Activated gamma-delta T cell (primary cell): ENCODE measurements at regions not wholly inside any gene's neighbourhood (a gene's known extent, or its start where the extent isn't known, plus 50 kb on each side); places are given as distances from the start of the nearest gene placed in this dataset.
"Not testable (repeated sequence)": the region's sequence is repeated elsewhere in the genome, so short reads cannot be mapped to it uniquely, and the experiment has no call there.

Experiments
- DNase-seq: peaks from one replicate; lab custom pipeline; 2025; lab: John Stamatoyannopoulos, UW

DNA sequence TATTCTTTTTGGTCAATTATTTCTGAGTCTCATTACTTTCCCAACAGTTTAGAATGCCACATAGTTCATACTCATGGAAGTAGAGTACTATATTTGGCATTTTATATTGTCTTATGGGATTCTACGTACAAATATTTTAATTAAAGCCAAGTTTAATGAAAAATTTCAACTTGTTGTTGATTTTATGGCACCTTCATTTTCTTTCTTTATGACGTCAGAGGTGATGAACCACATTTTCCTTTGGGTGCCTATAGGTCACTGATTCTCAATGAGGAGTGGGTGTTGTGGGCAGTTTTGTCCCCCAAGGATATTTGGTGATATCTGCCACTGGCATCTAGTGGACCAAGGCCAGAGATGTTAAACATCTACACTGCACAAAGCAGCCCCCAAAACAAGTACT lies 1071.3 kb downstream of the NXPH1 start:
- DNase-seq, result no peak

DNA sequence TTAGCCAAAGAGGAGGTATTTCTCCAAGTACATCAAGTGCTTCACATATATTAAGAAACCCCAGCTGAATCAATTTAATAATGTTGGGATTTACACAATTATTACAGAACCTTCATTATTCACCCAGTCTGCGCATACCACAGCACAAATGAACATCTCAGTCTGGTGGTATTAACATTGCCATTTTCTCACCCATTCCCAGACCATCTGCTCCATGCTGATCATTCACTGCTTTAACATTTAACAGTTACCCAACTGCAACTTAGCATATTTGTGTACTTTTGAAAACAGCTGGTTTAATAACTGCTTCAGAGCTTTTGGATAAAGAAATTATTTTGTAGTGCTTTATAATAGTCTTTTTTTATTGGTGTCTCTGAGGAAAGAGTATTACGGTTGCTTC lies 1072.1 kb downstream of the NXPH1 start:
- DNase-seq, result no peak

DNA sequence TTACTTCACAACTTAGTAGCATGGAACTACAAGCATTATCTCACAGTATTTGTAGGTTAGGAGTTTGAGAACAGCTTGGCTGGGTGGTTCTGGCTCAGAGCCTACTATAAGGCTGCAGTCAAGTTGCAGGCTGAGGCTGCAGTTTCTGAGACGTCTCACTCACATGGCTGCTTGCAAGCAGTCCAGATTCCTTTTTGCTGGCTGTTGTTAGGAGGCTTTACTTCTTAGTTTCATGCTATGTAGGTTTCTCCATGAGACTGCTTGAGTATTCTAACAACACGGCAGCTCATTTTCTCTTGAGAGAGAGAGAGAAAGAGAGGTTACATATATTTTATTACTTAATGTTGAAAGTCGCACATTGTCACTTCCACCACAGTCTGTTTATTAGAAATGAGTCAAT lies 1073.9 kb downstream of the NXPH1 start:
- no peak for DNase-seq

DNA sequence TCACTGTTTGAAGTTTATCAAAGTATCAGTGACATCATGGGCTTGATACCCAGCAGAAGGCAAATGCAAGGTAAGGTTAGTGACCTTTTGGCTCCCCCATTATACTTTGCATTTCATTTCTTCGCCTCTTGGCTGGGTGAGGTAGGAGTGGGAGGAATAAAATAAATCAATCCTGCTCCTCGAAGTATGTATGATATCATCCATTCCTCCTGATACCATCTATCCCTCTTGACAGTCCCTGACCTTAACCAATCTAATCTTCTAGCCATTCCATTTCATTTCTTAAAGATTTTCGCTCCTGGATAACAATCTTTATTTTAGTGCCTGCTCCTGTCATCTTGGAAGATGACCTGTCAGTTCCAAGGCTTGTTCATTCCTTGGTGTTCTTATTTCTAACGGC lies 1083.3 kb downstream of the NXPH1 start:
- DNase-seq, result no peak

DNA sequence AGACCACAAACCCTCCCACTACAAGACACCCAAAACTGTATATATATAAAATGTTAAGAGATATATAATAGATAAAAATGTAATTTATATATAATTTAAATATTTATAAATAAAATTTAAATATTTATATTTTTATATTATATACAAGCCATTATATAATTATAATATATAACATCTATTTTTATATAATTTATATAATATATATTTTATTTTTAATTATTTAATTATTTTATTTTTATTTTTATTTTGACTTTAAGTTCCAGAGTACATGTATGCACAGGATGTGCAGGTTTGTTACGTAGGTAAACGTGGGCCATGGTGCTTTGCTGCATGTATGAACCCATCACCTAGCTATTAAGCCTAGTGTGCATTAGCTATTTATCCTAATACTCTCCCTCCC lies 1090.2 kb downstream of the NXPH1 start:
- no peak for DNase-seq

DNA sequence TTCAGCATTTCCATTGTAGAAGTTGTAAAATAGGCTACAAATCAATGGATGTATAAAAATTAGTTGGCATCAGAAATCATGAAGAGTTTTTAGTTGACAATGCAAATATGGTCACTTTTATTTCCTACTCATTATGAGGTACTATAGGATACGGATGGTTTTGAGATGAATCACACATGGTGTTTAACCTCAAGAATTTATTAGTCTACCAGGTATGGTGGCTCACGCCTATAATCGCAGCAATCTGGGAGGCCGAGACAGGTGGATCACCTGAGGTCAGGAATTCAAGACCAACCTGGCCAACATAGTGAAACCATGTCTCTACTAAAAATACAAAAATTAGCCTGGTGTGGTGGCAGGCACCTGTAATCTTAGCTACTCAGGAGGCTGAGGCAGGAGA lies 1119.0 kb downstream of the NXPH1 start:
- DNase-seq, result not testable (repeated sequence)

DNA sequence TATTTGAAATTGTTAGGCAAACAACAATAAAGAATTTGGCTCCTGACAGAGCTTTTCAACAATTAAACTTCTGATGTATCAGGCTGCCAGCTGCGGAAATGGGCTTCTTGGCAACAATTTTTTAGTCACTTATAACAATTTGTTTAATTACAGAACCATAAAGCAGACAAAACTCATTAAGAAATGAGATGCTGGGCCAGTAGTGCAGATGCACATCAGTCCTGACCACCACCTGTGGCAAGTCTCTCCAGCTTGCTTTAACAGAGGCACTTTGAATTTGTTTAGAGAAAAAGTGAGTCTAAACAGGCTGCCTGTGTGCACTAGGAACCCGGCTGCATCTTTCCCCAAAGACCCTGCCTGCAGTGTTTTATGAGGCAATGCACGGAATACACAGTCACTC lies 1124.4 kb downstream of the NXPH1 start:
- DNase-seq, result no peak

DNA sequence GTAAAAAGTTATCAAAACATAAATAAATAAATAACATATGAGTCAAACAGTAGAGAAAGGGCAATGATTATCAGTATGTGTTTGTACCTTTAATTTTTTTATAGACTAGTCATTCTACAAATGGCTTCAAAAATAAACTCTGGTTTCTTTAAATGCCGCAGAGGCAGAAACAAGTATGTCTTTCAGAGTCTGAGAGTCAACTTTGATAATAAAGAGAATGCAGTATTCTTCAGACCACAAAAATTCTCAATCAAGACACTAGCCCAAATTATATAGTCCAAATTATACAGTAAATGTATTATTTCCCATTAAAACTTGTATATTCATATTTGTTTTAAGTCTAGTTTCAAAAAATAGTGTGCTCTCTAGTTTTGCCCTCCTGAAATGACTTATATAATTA lies 1142.3 kb downstream of the NXPH1 start:
- no peak for DNase-seq

DNA sequence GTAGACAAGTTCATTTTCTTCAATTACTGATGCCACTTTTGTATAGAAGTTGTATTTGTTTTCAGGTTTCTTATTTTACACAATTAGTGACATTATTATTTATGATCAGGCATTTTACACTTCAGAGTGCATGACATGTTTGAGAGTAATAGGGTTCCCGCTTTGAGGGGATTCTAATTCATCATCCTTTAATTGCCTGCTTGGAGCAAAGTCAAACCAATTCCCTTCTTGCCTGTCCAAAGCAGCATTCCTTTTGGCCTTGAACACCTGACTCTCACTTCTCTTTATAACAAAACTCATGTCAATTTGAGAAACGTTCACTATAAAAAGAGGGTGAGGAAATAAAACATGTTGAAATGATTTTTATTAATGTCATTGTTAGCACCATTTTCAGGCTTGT lies 1149.4 kb downstream of the NXPH1 start:
- no peak for DNase-seq

DNA sequence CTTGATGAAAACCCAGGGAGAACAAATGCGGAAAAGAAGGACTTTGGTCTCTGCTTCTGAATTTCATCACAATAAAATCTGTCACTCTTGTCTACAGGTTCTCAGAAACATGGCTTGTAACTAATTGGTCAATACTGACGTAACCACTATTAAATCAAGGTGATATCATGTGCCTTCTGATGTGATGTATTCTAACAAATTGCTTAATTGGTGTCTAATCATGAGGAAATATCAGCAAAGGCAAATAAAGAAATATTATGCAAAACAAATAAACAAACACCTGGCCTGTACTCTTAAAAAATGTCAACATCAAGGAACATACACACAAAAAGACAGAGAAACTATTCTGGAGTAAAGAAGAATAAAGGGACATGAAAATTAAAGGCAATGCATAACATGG lies 1165.0 kb downstream of the NXPH1 start:
- DNase-seq, result no peak

DNA sequence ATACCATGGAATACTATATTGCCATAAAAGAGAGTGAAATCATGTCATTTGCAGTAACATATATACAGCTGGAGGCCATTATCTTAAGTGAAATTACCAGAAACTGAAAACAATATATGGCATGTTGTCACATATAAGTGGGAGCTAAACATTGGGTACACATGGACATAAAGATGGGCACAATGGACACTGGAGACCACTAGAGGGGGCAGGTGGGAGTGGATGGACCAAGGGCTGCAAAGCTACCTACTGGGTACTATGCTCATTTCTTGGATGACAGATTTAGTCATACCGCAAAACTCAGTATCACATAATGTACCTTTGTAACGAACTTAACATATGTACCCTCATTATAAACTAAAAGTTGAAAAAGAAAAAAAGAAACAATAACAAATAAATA lies 1167.6 kb downstream of the NXPH1 start:
- DNase-seq, result no peak

DNA sequence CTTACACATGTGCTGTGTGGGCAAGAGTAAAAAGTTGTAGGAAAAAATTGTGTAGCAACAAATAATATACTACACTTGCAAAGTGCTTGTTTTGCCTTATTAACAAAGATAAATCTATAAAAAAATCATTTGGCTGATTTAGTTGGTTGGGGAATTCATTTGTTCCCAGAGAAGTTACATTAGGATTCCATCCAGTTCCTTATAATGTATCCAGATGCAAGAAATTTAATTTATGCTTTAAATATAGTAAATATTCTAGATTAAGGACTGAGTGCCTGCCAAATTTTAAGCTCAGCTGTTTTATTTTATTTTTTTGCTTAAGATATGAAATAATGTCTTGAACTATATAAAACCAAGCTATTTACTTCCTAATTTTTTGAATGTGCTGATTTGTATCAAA lies 1169.9 kb downstream of the NXPH1 start:
- no peak for DNase-seq

DNA sequence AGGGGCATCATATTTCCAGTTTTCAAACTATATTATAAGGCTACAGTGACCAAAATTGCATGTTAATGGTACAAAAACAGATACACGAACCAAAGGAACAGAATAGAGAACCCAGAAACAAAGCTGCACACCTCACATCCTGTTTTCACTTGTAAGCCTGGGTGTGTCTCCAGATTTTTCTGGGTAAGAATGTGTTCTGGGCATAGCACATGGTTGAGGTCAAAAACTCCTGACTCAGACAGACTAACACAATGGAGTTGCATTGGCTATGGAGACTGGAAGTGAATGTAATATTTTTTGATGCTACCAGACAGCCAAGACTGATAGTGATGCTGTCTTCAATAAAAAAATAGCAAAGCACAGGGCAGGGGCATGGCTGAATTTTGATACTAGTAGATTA lies 1175.2 kb downstream of the NXPH1 start:
- no peak for DNase-seq

DNA sequence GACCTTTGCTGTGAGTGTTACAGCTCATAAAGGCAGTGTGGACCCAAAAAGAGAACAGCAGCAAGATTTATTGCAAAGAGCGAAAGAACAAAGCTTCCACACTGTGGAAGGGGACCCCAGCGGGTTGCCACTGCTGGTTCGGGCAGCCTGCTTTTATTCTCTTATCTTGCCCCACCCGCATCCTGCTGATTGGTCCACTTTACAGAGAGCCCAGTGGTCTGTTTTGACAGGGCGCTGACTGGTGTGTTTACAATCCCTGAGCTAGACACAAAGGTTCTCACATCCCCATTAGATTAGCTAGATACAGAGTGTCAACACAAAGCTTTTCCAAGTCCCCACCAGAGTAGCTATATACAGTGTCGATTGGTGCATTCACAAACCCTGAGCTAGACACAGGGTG lies 1187.5 kb downstream of the NXPH1 start:
- DNase-seq, result not testable (repeated sequence)

DNA sequence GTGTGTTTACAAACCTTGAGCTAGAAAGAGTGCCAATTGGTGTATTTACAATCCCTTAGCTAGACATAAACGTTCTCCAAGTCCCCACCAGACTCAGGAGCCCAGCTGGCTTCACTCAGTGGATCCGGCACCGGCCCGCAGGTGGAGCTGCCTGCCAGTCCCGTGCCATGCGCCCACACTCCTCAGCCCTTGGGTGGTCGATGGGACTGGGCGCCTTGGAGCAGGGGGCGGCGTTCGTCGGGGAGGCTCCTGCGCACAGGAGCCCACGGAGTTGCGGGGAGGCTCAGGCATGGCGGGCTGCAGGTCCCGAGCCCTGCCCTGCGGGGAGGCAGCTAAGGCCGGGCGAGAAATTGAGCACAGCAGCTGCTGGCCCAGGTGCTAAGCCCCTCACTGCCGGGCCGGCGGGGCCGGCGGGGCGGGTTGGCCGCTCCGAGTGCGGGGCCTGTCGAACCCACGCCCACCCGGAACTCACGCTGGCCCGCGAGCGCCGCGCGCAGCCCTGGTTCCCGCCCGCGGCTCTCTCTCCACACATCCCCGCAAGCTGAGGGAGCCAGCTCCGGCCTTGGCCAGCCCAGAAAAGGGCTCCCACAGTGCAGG lies 1188.0 kb downstream of the NXPH1 start:
- peak; percentile 4 for DNase-seq

DNA sequence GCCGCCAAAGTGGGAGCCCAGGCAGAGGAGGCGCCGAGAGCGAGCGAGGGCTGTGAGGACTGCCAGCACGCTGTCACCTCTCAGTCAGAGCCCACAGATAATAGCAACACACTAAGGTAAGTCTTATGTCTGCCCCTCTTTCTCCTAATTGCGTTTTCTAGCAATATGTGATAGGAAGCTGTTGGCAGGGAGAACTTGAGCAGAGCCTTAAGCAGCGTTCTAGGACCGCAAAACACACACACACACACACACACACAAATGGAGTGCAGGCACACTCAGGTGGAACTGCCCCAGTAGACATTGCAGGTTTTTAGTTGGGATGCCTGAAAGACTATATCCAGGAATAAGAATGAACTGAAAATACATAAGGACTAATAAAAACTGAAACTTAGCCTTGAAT lies 1188.5 kb downstream of the NXPH1 start:
- DNase-seq, result no peak

DNA sequence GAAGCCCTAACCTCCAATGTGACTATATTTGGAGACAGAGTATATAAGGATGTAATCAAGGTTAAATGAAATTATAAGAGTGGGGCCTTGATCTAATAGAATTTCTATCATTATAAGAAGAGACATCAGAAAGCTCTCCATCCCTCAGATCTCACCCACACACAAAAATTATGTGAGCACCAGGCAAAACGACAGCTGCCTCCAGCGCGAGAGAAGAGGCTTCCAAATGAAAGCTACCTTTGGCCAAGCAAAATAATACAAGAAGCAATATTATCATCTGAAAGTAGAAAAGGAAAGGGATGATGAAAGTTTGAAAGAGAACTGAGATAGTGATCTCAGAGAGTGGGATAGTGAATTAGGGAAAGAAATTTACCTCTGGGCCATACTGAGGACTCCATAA lies 1192.5 kb downstream of the NXPH1 start:
- DNase-seq, result no peak

DNA sequence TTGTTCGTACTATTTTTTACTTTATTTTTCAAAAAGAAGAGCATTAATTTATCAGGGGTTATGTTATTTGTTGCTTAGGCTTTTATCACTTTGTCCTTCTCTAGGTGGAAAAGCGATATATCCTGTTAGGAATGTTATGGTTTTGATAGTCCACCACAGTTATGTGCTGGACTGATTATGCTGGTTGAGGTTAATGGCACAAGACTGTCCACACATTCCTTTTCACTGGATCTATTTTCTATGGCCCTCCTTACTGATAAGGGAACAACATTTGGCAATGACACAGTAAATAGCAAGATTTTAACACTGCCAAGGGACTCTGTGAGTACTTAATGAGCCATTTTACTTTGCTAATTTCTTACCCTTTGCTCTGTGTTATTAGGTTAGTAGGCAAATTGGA lies 1212.3 kb downstream of the NXPH1 start:
- DNase-seq, result no peak

DNA sequence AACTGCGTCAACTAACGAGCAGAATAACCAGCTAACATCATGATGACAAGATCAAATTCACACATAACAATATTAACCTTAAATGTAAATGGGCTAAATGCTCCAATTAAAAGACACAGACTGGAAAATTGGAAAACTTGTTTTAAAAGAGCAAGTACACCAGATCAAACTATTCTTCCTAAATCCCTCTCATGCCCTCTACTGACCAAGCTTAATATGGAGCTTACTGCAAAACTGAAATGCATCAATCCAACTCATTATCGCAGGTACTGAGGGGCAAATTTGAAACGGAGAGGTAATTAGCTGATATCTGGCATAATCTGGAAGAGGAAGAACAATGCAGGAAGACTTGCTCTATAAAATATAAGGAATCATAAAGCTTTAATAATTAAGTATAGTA lies 1223.8 kb downstream of the NXPH1 start:
- DNase-seq, result no peak

DNA sequence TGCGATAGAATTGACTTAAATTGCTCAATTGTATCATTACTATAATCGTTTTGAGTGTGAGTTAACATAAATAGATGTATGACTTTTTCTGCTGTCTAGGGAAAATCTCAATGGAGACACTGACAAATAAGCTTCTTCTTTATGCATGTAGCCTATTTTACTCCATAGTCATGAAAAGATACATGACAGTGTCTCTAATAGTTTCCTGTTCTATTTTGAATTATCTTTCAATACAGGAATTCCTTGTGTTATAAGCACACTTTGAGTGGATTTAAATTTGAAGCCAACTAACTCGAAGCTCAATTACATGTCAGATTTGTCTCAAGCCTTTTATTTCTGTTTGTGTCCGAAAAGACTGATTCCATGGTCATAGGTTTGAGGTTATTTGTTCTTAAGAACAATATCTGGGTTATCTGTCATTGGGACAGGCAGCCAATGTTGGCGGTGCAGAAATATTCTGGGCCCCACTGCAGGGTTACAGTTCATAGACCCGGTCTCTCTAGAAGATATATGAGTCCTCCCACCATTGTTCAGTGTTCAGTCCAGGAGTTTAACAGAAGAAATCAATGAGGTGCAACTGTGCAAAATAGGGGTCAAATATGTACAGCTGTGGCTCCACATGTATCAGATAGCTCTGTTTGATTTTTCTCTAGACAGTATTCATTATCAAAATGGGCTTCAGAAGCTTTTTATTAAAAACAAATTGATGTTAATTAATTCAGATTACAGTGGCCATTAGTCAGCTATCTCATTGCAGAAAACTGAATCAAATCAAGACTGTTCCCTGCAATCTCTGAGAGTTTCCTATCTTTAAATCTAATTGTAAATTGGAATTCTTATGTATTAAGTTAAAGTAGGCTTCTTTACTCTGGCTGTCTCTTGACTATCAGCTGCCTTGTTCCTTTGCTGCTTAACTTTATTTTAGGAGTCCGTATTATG lies 1238.8 kb downstream of the NXPH1 start:
- DNase-seq, result no peak

DNA sequence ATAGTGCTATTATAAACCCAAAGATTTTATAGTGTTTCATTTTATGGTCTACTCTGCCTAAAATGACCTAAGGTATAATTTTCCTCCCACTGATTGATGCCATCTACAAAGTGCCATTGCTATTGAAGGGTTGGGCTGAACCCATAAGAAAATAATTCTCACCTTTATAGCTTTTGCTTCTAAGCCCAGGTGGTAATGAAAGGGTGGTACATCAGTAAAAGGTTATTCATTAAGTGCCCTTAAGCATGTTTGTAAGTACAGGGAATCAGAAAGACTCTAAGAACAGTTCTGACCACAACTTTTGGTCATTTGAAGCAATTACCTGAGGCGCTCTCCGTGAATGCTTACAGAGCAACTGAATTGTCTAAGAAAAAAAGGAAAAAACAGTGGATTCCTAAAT lies 1247.3 kb downstream of the NXPH1 start:
- no peak for DNase-seq

DNA sequence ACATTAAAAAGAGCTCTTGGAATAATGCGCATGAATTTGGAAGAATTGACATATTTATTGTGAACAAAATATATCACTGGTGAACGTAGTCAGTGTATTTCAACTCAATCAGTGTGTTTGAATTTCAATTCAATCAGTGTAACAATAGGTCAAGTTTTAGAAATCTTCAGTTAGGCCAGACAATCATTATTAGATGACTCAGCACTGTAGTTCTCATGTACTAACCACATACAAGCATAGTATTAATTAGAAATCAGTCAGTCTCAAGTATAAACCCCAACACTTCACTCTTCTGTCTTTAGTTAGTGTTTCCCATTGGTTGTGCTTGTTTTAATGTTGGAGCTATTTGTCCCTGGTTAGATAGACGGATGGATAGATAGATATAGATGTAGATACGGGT lies 1247.9 kb downstream of the NXPH1 start:
- DNase-seq, result no peak

DNA sequence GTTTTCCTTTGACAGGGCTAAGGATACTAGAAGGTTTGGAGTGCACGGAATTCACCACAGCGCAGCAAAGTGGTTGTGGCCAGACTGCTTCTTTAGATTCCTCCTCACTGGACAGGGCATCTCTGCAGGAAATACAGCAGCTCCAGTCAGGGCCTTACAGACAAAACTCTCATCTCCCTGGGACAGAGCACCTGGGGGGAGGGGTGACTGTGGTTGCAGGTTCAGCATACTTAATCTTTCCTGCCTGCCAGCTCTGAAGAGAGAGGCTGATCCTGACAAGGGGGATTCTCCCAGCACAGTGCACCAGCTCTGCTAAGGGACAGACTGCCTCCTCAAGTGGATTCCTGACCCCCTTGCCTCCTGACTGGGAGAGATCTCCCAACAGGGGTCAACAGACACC lies 1257.9 kb downstream of the NXPH1 start:
- DNase-seq, result no peak

DNA sequence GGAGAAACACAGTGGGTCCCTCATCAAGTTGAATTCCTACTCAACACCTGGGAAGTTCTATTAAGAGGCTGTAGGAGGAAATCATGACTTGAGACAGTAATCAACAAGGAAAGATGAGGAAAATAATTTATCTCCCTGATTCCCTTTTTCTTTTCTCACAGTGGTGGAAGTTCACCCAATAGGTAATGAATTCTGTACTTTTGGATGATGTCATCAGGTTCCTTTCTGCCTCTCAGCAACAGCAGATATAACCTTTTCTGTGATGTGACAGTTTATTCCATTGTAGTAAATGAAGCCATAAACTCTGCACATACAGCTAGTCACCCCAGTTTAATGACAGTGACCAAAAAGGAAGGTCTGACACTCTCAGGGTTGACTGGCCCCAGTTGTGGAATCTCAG lies 1265.0 kb downstream of the NXPH1 start:
- no peak for DNase-seq
